Fibroblast of villous mesenchyme (primary cell): ENCODE measurements at regions not wholly inside any gene's neighbourhood (a gene's known extent, or its start where the extent isn't known, plus 50 kb on each side); places are given as distances from the start of the nearest gene placed in this dataset.

Experiments
- DNase-seq: peaks from one replicate; pipeline ENCODE4 v3.0.0-alpha.2; 2010; ENCODE audit warnings: low read depth
- H3K4me3 ChIP-seq: 2 replicates; pipeline ENCODE4 v1.5.1; 2011; ENCODE audit warnings: low read depth, mild to moderate bottlenecking, low read length
- CTCF ChIP-seq: IDR thresholded peaks from 2 replicates; pipeline ENCODE4 v1.5.1; 2012; ENCODE audit warnings: low read depth, mild to moderate bottlenecking, low read length; ENCODE audit not compliant: insufficient read depth

- TF ChIP-seq CTCF: no peak
- no peak overlapping the region for H3K4me3 ChIP-seq
- DNase-seq: no peak
Observed at GRCh38 chr6:126266664-126267063, 73.3 kb upstream of the CENPW start.

- peak; percentile 0 for DNase-seq
- no peak for TF ChIP-seq CTCF
- H3K4me3 ChIP-seq: no peak overlapping the region
Observed at GRCh38 chr6:126267626-126268025, 72.3 kb upstream of the CENPW start.

- TF ChIP-seq CTCF: no peak
- H3K4me3 ChIP-seq: no peak overlapping the region
- DNase-seq: peak; percentile 4
Observed at GRCh38 chr6:126268092-126268491, 71.8 kb upstream of the CENPW start.

GRCh38 chr6:126280287-126280686 is 59.6 kb upstream of the CENPW start:
- no peak for DNase-seq
- TF ChIP-seq CTCF: no peak
- no peak overlapping the region for H3K4me3 ChIP-seq

GRCh38 chr6:126285871-126286365 is 54.0 kb upstream of the CENPW start:
- no peak overlapping the region for H3K4me3 ChIP-seq
- no peak for DNase-seq
- TF ChIP-seq CTCF: no peak
